ENCODE measurements at regions not wholly inside any gene's neighbourhood (a gene's known extent, or its start where the extent isn't known, plus 50 kb on each side); places are given as distances from the start of the nearest gene placed in this dataset.

- TF ChIP-seq ZNF462 (CRISPR knock-in tag; IDR thresholded peaks at IDR 0.05) (no peak), STAT1 (IDR thresholded peaks at IDR 0.05; ENCODE audit: unreplicated experiment) (no peak), POLR2AphosphoS5 (IDR thresholded peaks at IDR 0.05; ENCODE audit: low read depth) (no peak), CTCF (conservative IDR thresholded peaks at IDR 0.05; ENCODE audit: low read depth in 2 of 2) (no peak), EZH2phosphoT487 (IDR thresholded peaks at IDR 0.05; ENCODE audit: unreplicated experiment) (no peak), JUNB (IDR thresholded peaks at IDR 0.05; ENCODE audit: unreplicated experiment) (no peak)
Measured at GRCh38 chr4:137768196-137768595, 235.9 kb upstream of the PCDH18 start (continued).

GRCh38 chr4:137762591-137762990 is 230.3 kb upstream of the PCDH18 start:
- H3K4me1 Mint-ChIP-seq, result no peaks in the 10 kb centered on the region
- no peak overlapping the region for H3K27ac Mint-ChIP-seq
- H3K4me3 Mint-ChIP-seq, result no peak overlapping the region
- no peak for ATAC-seq
- no peaks in the 10 kb centered on the region for H3K27me3 ChIP-seq (ENCODE audit: insufficient read depth)
- no peaks in the 10 kb centered on the region for H3K36me3 Mint-ChIP-seq (ENCODE audit: low read depth)
- no peaks in the 10 kb centered on the region for H3K4me1 ChIP-seq (ENCODE audit: insufficient read depth)
- no peaks in the 10 kb centered on the region for H3K36me3 ChIP-seq (ENCODE audit: insufficient read depth)
- no peak overlapping the region for H3K27ac ChIP-seq (ENCODE audit: low read depth)
- H3K4me2 ChIP-seq, result no peak overlapping the region
- no peak overlapping the region for H3K4me3 ChIP-seq
- no peaks in the 10 kb centered on the region for H3K79me2 ChIP-seq (replicated peaks; ENCODE audit: insufficient read depth)
- H4K20me1 ChIP-seq (replicated peaks; ENCODE audit: insufficient read depth), result no peaks in the 10 kb centered on the region
- peaks cover 6% of the 10 kb centered on the region; the same call in 1 of the 2 replicates for H3K9me2 ChIP-seq (ENCODE audit: insufficient read depth)
- H2AFZ ChIP-seq, result no peak overlapping the region
- no peaks in the 10 kb centered on the region for H3F3A ChIP-seq (replicated peaks; ENCODE audit: low read depth)
- H3K27me3 Mint-ChIP-seq (ENCODE audit: insufficient read depth, low read depth, poor library complexity), result no peaks in the 10 kb centered on the region
- DNase-seq (ENCODE audit: low spot score), result no peak
- H3K9me3 Mint-ChIP-seq, result no peaks in the 10 kb centered on the region
- TF ChIP-seq EZH2phosphoT487 (IDR thresholded peaks at IDR 0.05; ENCODE audit: unreplicated experiment) (no peak), POLR2AphosphoS5 (IDR thresholded peaks at IDR 0.05; ENCODE audit: low read depth) (no peak), ETS1 (IDR thresholded peaks at IDR 0.05) (no peak), REST (IDR thresholded peaks at IDR 0.05; ENCODE audit: unreplicated experiment) (no peak), ZNF331 (CRISPR knock-in tag; IDR thresholded peaks at IDR 0.05; ENCODE audit: low read depth) (no peak)
